GM12872 (cell line): ENCODE measurements at regions not wholly inside any gene's neighbourhood (a gene's known extent, or its start where the extent isn't known, plus 50 kb on each side); places are given as distances from the start of the nearest gene placed in this dataset.

Experiments used
- CTCF ChIP-seq: IDR thresholded peaks from 3 replicates; pipeline ENCODE4 v1.5.1; 2011; ENCODE audit warnings: low read depth, mild to moderate bottlenecking, low read length, moderate library complexity; ENCODE audit not compliant: insufficient read depth

- no peak for TF ChIP-seq CTCF
Observed at GRCh38 chr1:189834813-189835212, 642.9 kb downstream of the BRINP3 start.

DNA sequence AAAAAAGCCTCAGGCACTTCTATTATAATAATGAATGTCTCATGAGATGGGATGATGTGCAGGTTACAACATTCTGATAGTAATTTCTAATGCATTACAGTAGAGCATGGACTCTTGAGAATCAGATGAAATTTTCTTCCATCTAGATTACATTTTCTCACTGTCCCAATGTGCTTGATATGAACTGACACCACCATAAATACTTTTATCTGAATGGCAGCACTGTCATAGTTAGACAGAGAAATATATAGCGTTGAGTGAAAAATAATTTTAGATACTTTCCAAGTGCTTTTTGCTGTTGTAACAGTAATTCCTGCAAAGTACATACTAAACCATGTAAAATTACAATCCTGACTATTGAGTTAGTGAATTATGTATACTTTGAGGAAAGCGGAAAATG is 630.1 kb downstream of the BRINP3 start:
- no peak for TF ChIP-seq CTCF

DNA sequence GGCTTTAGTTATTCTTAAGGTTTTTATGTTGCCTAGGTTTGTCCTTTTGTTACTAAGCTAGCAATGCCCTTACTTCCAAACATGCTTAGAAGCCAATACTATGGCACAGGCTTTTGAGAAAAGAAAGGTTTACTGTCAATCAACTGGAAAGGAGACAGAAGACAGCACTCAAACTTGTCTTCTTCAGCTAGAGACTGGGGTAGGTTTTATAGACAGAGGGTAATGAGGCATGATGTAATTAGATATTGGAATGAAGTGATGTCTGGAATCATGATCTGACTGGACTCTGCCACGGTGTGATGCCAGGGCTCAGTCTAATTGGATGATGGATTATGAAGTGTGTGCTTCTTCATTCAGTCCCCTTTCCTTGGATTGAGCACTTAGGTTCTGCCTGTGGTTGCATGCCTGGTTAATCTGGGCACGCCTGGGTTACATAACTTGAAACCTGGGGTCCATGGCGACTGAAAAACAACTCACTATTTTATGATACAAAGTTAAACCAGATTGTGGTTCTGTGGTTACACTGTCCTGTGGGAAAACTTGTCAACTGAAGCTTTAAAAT is 625.8 kb downstream of the BRINP3 start:
- TF ChIP-seq CTCF = no peak

- TF ChIP-seq CTCF = peak; percentile 88
Observed at GRCh38 chr1:189859385-189859977, 618.2 kb downstream of the BRINP3 start.

DNA sequence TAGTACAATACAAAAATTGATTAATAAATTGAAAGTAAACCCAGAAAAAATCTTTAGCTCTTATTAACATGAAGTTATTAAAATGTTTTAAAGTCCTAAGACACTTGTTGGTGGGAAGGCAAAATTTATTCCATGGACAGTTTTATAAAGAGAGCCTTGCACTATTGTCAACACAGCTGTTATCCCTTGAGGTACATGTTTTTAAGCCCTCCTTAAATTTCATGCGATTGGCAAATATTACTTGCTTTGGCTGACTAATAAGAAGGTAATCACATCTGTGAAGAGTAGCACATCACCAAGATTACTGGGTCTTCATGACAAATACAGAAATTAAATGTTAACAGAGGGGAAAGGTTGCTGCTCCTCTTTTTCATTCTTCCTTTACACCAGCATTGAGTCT is 611.1 kb downstream of the BRINP3 start:
- TF ChIP-seq CTCF = no peak

DNA sequence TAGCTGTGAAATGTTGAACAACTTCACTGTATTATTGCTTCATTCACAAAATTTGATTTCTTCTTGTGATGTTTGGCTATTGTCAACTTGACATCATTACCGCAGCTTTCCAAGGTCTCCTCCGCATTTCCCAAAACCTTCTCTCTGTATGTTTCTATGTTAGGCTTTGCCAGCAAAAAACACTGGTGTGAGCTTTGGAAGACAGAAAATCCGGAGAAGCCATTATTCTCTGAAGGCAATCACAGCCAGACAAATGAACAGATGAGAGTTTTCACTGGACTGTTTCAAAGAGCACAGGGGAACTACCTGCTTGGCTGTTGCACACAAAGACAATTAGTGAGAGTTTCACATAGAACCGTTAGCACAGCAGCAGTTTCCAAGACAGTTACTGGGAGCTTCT is 609.6 kb downstream of the BRINP3 start:
- no peak for TF ChIP-seq CTCF

DNA sequence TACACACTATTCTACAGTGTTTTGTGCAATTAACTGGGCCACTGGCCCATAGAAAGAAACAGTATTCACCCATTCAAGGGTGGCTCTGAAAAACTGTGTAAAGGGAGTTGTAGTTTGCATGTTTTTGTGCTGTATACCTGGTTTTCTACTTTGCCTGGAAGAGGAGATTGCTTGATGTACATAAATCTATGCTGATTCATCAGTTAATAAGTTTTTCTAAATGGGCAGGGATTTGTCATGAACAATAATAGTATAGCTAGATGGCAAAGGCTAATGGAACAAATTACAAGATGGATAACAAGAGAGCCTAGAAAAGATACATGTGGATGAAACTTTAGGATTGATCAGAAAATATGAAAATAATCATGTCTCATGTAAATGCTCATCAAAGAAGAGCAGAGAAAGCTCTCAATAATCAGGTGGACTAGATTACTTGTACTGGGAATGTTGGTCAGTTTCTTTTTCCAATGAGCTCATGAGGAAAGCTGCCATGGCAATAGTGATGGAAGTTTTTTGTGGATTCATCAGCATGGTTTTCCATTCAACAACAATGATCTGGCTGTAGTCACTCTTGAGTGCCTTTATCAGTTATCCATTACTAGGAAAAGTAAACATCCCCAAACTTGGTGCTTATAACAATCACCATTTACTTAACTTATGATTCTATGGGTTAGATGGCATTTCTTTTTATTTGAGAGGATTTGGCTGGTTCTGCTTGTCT is 602.8 kb downstream of the BRINP3 start:
- TF ChIP-seq CTCF = no peak
